Thoracic aorta (tissue), 2 donors: ENCODE measurements at regions not wholly inside any gene's neighbourhood (a gene's known extent, or its start where the extent isn't known, plus 50 kb on each side); places are given as distances from the start of the nearest gene placed in this dataset.
A peak's percentile ranks its signal among the peaks of the same experiment; 100 is the strongest.

ENCODE experiments used
- ATAC-seq: fragments of 150-250 bp; one replicate; pipeline ENCODE4 v1.8.0; 2017; ENCODE audit warnings: low read depth; ENCODE audit not compliant: insufficient number of reproducible peaks, low FRiP score
- DNase-seq: peaks from one replicate; pipeline ENCODE4 v3.0.0-alpha.2; 2020; ENCODE audit warnings: low spot score
- H3K27ac ChIP-seq, 2 donors: fragments of 200-600 bp; sonication (generic); 1 replicate in 1 of 2; 2 replicates in 1 of 2; pipeline ENCODE4 v1.5.1; 2016; ENCODE audit warnings: mild to moderate bottlenecking in 2 of 2, moderate library complexity in 2 of 2
- H3K27me3 ChIP-seq: fragments of 200-600 bp; sonication (generic); replicated peaks from 2 replicates; pipeline ENCODE4 v1.6.0; 2016; ENCODE audit warnings: mild to moderate bottlenecking; ENCODE audit not compliant: insufficient read depth
- H3K36me3 ChIP-seq: fragments of 200-600 bp; sonication (generic); one replicate; pipeline ENCODE4 v1.5.1; 2016
- H3K4me1 ChIP-seq, 2 donors: fragments of 200-600 bp; sonication (generic); 1 replicate in 1 of 2; 2 replicates in 1 of 2; pipeline versions ENCODE4 v1.5.1 to v1.6.0; 2016; ENCODE audit warnings: low read depth in 2 of 2, mild to moderate bottlenecking in 1 of 2; ENCODE audit not compliant: control insufficient read depth in 1 of 2
- H3K4me3 ChIP-seq: fragments of 200-600 bp; sonication (generic); 2 replicates; pipeline ENCODE4 v1.5.1; 2016; ENCODE audit warnings: mild to moderate bottlenecking
- H3K9me3 ChIP-seq: fragments of 200-600 bp; sonication (generic); 2 replicates; pipeline ENCODE4 v1.5.1; 2016
- CTCF ChIP-seq: fragments of 200-600 bp; sonication (generic); IDR thresholded peaks from one replicate; pipeline ENCODE4 v1.5.1; 2019; ENCODE audit warnings: antibody characterized with exemption

GRCh38 chr11:19605520-19606371, 106.9 kb upstream of the NAV2 start:
- peak overlapping the region; percentile 39 to 61 for H3K27ac ChIP-seq

GRCh38 chr11:19604679-19605375, 107.8 kb upstream of the NAV2 start:
- H3K4me3 ChIP-seq: no peak overlapping the region
- DNase-seq (no peak), ATAC-seq (no peak)
- no peaks in the 10 kb centered on the region for H3K27me3 ChIP-seq
- no peaks in the 10 kb centered on the region for H3K36me3 ChIP-seq
- H3K4me1 ChIP-seq: peaks cover 26 to 89% of the 10 kb centered on the region in 2 donors
- H3K27ac ChIP-seq: peak overlapping the region; percentile 39 to 61
- TF ChIP-seq CTCF: no peak
- H3K9me3 ChIP-seq: no peaks in the 10 kb centered on the region

More at GRCh38 chr11:19605520-19606371, 106.9 kb upstream of the NAV2 start:
- DNase-seq (no peak), ATAC-seq (peak; percentile 60)
- Histone ChIP-seq H3K4me3 (peak overlapping the region; percentile 27), H3K9me3 (no peaks in the 10 kb centered on the region), H3K27me3 (no peaks in the 10 kb centered on the region), H3K36me3 (no peaks in the 10 kb centered on the region), H3K4me1 (peaks cover 23 to 80% of the 10 kb centered on the region in 2 donors)
- TF ChIP-seq CTCF: no peak

GRCh38 chr11:19603771-19604170, 108.9 kb upstream of the NAV2 start:
- DNase-seq (no peak), ATAC-seq (no peak)
- Histone ChIP-seq H3K4me3 (no peak overlapping the region), H3K36me3 (no peaks in the 10 kb centered on the region), H3K27ac (no peak overlapping the region), H3K4me1 (peaks cover 29 to 97% of the 10 kb centered on the region in 2 donors), H3K9me3 (no peaks in the 10 kb centered on the region), H3K27me3 (no peaks in the 10 kb centered on the region)
- TF ChIP-seq CTCF: no peak

GRCh38 chr11:19602891-19603290, 109.7 kb upstream of the NAV2 start:
- H3K4me1 ChIP-seq: peaks cover 31 to 97% of the 10 kb centered on the region in 2 donors
- H3K9me3 ChIP-seq: no peaks in the 10 kb centered on the region
- H3K27ac ChIP-seq: peak overlapping the region; percentile 8 to 54
- DNase-seq: no peak
- no peaks in the 10 kb centered on the region for H3K36me3 ChIP-seq
- no peak overlapping the region for H3K4me3 ChIP-seq
- no peak for TF ChIP-seq CTCF
- H3K27me3 ChIP-seq: no peaks in the 10 kb centered on the region
- ATAC-seq: no peak

- no peaks in the 10 kb centered on the region for H3K9me3 ChIP-seq
- no peak overlapping the region for H3K4me3 ChIP-seq
- no peaks in the 10 kb centered on the region for H3K36me3 ChIP-seq
- ATAC-seq (no peak), DNase-seq (no peak)
- H3K27me3 ChIP-seq: no peaks in the 10 kb centered on the region
- H3K27ac ChIP-seq: peak overlapping the region; percentile 8 to 54
- no peak for TF ChIP-seq CTCF
- peaks cover 36 to 97% of the 10 kb centered on the region in 2 donors for H3K4me1 ChIP-seq
Observed at GRCh38 chr11:19602406-19602805, 110.2 kb upstream of the NAV2 start.
